HCT116 (cell line): ENCODE measurements at regions not wholly inside any gene's neighbourhood (a gene's known extent, or its start where the extent isn't known, plus 50 kb on each side); places are given as distances from the start of the nearest gene placed in this dataset.

ENCODE experiments used
- ATAC-seq: fragments of 200-7000 bp; cut with Tn5 transposase; 2 replicates; pipeline ENCODE4 v1.9.1; 2020; ENCODE audit warnings: mild to moderate bottlenecking, moderate library complexity
- BruUV-seq: library from RNA; stranded (reverse); fragments of 400-500 nt; replicated peaks from 2 replicates; lab custom pipeline; 2021; lab: Mats Ljungman, UMichigan
- CTCF ChIA-PET: fragments of 300-600 bp; sonication (Branson Sonifier 250); formaldehyde crosslinking; loops from one replicate; lab custom pipeline; 2021; ENCODE audit warnings: antibody characterized with exemption; lab: Charles Lee
- POLR2A ChIA-PET: fragments of 300-600, 350-600 bp; sonication (Branson Sonifier 250); formaldehyde crosslinking; loops from one replicate; lab custom pipeline; 2021; ENCODE audit warnings: antibody characterized with exemption; lab: Charles Lee
- RAD21 ChIA-PET, 2 experiments: fragments of 300-600 bp; sonication (Branson Sonifier 250); formaldehyde crosslinking; loops; one replicate each; lab custom pipeline; 2023; ENCODE audit warnings: low total read pairs in 2 of 2; ENCODE audit not compliant: uncharacterized antibody in 2 of 2, unreplicated experiment in 2 of 2, low non-redundant PET in 1 of 2; lab: Charles Lee
- DNase-seq: peaks from one replicate; pipeline ENCODE4 v3.0.0-alpha.2; 2010; ENCODE audit warnings: low read depth, low spot score
- H2AFZ ChIP-seq: fragments of 200-600 bp; shearing (Covaris generic), sonication (generic); 2 replicates; pipeline ENCODE4 v1.6.1; 2017; ENCODE audit warnings: low read depth, mixed run types, mixed read lengths, antibody characterized with exemption, low read length; ENCODE audit not compliant: poor library complexity, severe bottlenecking
- H3K27ac ChIP-seq: 2 replicates; pipeline ENCODE4 v1.5.1; 2012; ENCODE audit warnings: low read depth, low read length
- H3K27me3 ChIP-seq: fragments of 200-600 bp; sonication (generic); 2 replicates; pipeline ENCODE4 v1.6.1; 2016; ENCODE audit warnings: mixed run types, low read length, mixed read lengths; ENCODE audit not compliant: insufficient read depth
- H3K36me3 ChIP-seq, 2 experiments: fragments of 200-500 bp in 1 of 2; fragments of 200-600 bp in 1 of 2; sonication (Bioruptor generic) in 1 of 2; sonication (generic) in 1 of 2; 2 replicates each; pipeline versions ENCODE4 v1.5.1 to v1.6.1; 2014 to 2016; ENCODE audit warnings: low read length in 2 of 2, inconsistent platforms in 1 of 2, mixed read lengths in 1 of 2, mixed run types in 1 of 2; ENCODE audit not compliant: insufficient read depth in 2 of 2, control insufficient read depth in 1 of 2
- H3K4me1 ChIP-seq, 2 experiments: fragments of 200-600 bp in 1 of 2; sonication (generic) in 1 of 2; 2 replicates each; pipeline versions ENCODE4 v1.5.1 to v1.6.1; 2012 to 2017; ENCODE audit warnings: low read length in 2 of 2, inconsistent platforms in 1 of 2, mild to moderate bottlenecking in 1 of 2, mixed read lengths in 1 of 2, mixed run types in 1 of 2, moderate library complexity in 1 of 2; ENCODE audit not compliant: insufficient read depth in 2 of 2, control insufficient read depth in 1 of 2
- H3K4me2 ChIP-seq: fragments of 200-600 bp; sonication (generic); 2 replicates; pipeline ENCODE4 v1.6.1; 2017; ENCODE audit warnings: mixed run types, low read length, mixed read lengths
- H3K4me3 ChIP-seq, 2 experiments: fragments of 200-600 bp in 1 of 2; sonication (generic) in 1 of 2; replicated peaks in 1 of 2; 2 replicates each; pipeline ENCODE4 v1.5.1; 2011 to 2016; ENCODE audit warnings: low read length in 2 of 2, control low read depth in 1 of 2, low read depth in 1 of 2, mild to moderate bottlenecking in 1 of 2, mixed read lengths in 1 of 2, mixed run types in 1 of 2
- H3K79me2 ChIP-seq: fragments of 200-600 bp; sonication (generic); 2 replicates; pipeline ENCODE4 v1.6.1; 2017; ENCODE audit warnings: mild to moderate bottlenecking, mixed run types, low read length, moderate library complexity, mixed read lengths; ENCODE audit not compliant: insufficient read depth
- H3K9ac ChIP-seq: fragments of 200-600 bp; sonication (generic); 2 replicates; pipeline ENCODE4 v1.6.1; 2016; ENCODE audit warnings: low read length, mixed read lengths
- H3K9me2 ChIP-seq: fragments of 200-600 bp; sonication (generic), shearing (Covaris generic); 2 replicates; pipeline ENCODE4 v1.6.1; 2017; ENCODE audit warnings: mixed run types, mild to moderate bottlenecking, moderate library complexity; ENCODE audit not compliant: insufficient read depth
- H3K9me3 ChIP-seq, 2 experiments: fragments of 200-500 bp in 1 of 2; fragments of 200-600 bp in 1 of 2; sonication (Bioruptor generic) in 1 of 2; sonication (generic) in 1 of 2; 2 replicates each; pipeline ENCODE4 v1.6.1; 2014 to 2017; ENCODE audit warnings: low read length in 2 of 2, mixed read lengths in 2 of 2, inconsistent platforms in 1 of 2, low read depth in 1 of 2, mild to moderate bottlenecking in 1 of 2, mixed run types in 1 of 2, moderate library complexity in 1 of 2; ENCODE audit not compliant: control insufficient read depth in 1 of 2, insufficient read depth in 1 of 2
- H4K20me1 ChIP-seq: fragments of 200-600 bp; sonication (generic), shearing (Covaris generic); 2 replicates; pipeline ENCODE4 v1.6.1; 2017; ENCODE audit warnings: mixed run types, mild to moderate bottlenecking, moderate library complexity; ENCODE audit not compliant: insufficient read depth
- CBX3 ChIP-seq: IDR thresholded peaks from 2 replicates; pipeline ENCODE4 v1.6.1; 2012; ENCODE audit warnings: low read depth
- ELF1 ChIP-seq: IDR thresholded peaks from 2 replicates; pipeline ENCODE4 v1.6.1; 2012; ENCODE audit warnings: low read depth, borderline replicate concordance
- EZH2 ChIP-seq: fragments of 200-600 bp; sonication (generic); IDR thresholded peaks from 2 replicates; pipeline ENCODE4 v1.6.1; 2017; ENCODE audit warnings: antibody characterized with exemption, mixed run types
- EZH2phosphoT487 ChIP-seq: fragments of 200-600 bp; IDR thresholded peaks from 2 replicates; pipeline ENCODE4 v1.6.1; 2018; ENCODE audit warnings: antibody characterized with exemption, borderline replicate concordance
- FOSL1 ChIP-seq: IDR thresholded peaks from 2 replicates; pipeline ENCODE4 v1.6.1; 2012; ENCODE audit warnings: low read depth
- JUND ChIP-seq: IDR thresholded peaks from 2 replicates; pipeline ENCODE4 v1.6.1; 2012
- POLR2A ChIP-seq: IDR thresholded peaks from 2 replicates; pipeline ENCODE4 v1.7.0; 2011; ENCODE audit warnings: borderline replicate concordance; ENCODE audit not compliant: insufficient read depth, insufficient read length; ENCODE audit errors: extremely low read depth
- RAD21 ChIP-seq: IDR thresholded peaks from 2 replicates; pipeline ENCODE4 v1.6.1; 2012; ENCODE audit warnings: low read depth, mild to moderate bottlenecking
- REST ChIP-seq: IDR thresholded peaks from 2 replicates; pipeline ENCODE4 v1.6.1; 2012; ENCODE audit warnings: low read depth
- SIN3A ChIP-seq: IDR thresholded peaks from 2 replicates; pipeline ENCODE4 v1.6.1; 2012; ENCODE audit warnings: low read depth
- SRF ChIP-seq: IDR thresholded peaks from 2 replicates; pipeline ENCODE4 v1.6.1; 2012; ENCODE audit warnings: low read depth
- TCF7L2 ChIP-seq: IDR thresholded peaks from 2 replicates; pipeline ENCODE4 v1.7.0; 2011; ENCODE audit warnings: borderline replicate concordance, inconsistent platforms; ENCODE audit not compliant: insufficient read depth, insufficient read length; ENCODE audit errors: extremely low read depth
- YY1 ChIP-seq: IDR thresholded peaks from 2 replicates; pipeline ENCODE4 v1.6.1; 2011; ENCODE audit warnings: low read length, low read depth, moderate library complexity, mild to moderate bottlenecking; ENCODE audit not compliant: insufficient replicate concordance; ENCODE audit errors: extremely low read depth
- ZFX ChIP-seq: fragments of 450-650 bp; IDR thresholded peaks from 2 replicates; pipeline ENCODE4 v1.6.1; 2017
- ZNF274 ChIP-seq: fragments of 200-500 bp; sonication (Bioruptor generic); IDR thresholded peaks from 2 replicates; pipeline ENCODE4 v1.6.1; 2014; ENCODE audit warnings: mild to moderate bottlenecking, low read depth, low read length, inconsistent platforms
- intact Hi-C: fragments of 100-400 bp; cut with micrococcal nuclease; formaldehyde crosslinking; loops from 2 replicates; pipeline ENCODE4 v1.10.0; 2022
- TF ChIP-seq, protein P1 (sequence below): IDR thresholded peaks from 2 replicates; pipeline ENCODE4 v1.6.1; 2012
- TF ChIP-seq, protein P2 (sequence below), 3 experiments: fragments of 200-600 bp in 1 of 3; sonication (generic) in 1 of 3; IDR thresholded peaks in 2 of 3; conservative IDR thresholded peaks in 1 of 3; 2 replicates each; pipeline ENCODE4 v1.5.1; 2012 to 2017; ENCODE audit warnings: low read depth in 2 of 3, low read length in 2 of 3, antibody characterized with exemption in 1 of 3, borderline replicate concordance in 1 of 3, control low read depth in 1 of 3, mild to moderate bottlenecking in 1 of 3, mixed read lengths in 1 of 3, mixed run types in 1 of 3, moderate library complexity in 1 of 3; ENCODE audit not compliant: insufficient read depth in 1 of 3

- H3K4me1 ChIP-seq = no peaks in the 10 kb centered on the region
- ChIA-PET CTCF (no interaction called here), RAD21 (no interaction called here), POLR2A (no interaction called here)
- no peaks in the 10 kb centered on the region for H3K9me3 ChIP-seq
- H2AFZ ChIP-seq = no peak overlapping the region
- H4K20me1 ChIP-seq = no peaks in the 10 kb centered on the region
- H3K36me3 ChIP-seq = no peaks in the 10 kb centered on the region
- no peak overlapping the region for H3K4me3 ChIP-seq
- ATAC-seq (no peak), DNase-seq (no peak)
- H3K4me2 ChIP-seq = no peak overlapping the region
- no TSS peak for BruUV-seq
- no peaks in the 10 kb centered on the region for H3K9me2 ChIP-seq
- no peaks in the 10 kb centered on the region for H3K79me2 ChIP-seq
- no peaks in the 10 kb centered on the region for H3K27me3 ChIP-seq
- TF ChIP-seq SIN3A = no peak
- no peak for TF ChIP-seq YY1
- TF ChIP-seq POLR2A = no peak
- TF ChIP-seq ZNF274 = no peak
- TF ChIP-seq, protein P1, sequence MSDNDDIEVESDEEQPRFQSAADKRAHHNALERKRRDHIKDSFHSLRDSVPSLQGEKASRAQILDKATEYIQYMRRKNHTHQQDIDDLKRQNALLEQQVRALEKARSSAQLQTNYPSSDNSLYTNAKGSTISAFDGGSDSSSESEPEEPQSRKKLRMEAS = no peak
- TF ChIP-seq, protein P2, sequence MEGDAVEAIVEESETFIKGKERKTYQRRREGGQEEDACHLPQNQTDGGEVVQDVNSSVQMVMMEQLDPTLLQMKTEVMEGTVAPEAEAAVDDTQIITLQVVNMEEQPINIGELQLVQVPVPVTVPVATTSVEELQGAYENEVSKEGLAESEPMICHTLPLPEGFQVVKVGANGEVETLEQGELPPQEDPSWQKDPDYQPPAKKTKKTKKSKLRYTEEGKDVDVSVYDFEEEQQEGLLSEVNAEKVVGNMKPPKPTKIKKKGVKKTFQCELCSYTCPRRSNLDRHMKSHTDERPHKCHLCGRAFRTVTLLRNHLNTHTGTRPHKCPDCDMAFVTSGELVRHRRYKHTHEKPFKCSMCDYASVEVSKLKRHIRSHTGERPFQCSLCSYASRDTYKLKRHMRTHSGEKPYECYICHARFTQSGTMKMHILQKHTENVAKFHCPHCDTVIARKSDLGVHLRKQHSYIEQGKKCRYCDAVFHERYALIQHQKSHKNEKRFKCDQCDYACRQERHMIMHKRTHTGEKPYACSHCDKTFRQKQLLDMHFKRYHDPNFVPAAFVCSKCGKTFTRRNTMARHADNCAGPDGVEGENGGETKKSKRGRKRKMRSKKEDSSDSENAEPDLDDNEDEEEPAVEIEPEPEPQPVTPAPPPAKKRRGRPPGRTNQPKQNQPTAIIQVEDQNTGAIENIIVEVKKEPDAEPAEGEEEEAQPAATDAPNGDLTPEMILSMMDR (IDR thresholded peaks at IDR 0.05 in 2 of 3, conservative IDR thresholded peaks at IDR 0.05 in 1 of 3; ENCODE audit: borderline replicate concordance in 1 of 3, insufficient read depth in 1 of 3, low read depth in 2 of 3, low read length in 2 of 3) = no peak
- no peak for TF ChIP-seq JUND
- no peak for TF ChIP-seq FOSL1
- no peak for TF ChIP-seq TCF7L2
- TF ChIP-seq REST = no peak
- no peak for TF ChIP-seq EZH2phosphoT487
- TF ChIP-seq CBX3 = no peak
- no peak for TF ChIP-seq SRF
- no peak for TF ChIP-seq ELF1
- no peak for TF ChIP-seq EZH2
- TF ChIP-seq ZFX = no peak
- TF ChIP-seq RAD21 = no peak
- TF ChIP-seq, all 23 proteins: peak for 0
- no peak overlapping the region for H3K9ac ChIP-seq
- intact Hi-C loops = no loop called here
- H3K27ac ChIP-seq = no peak overlapping the region
Measured at GRCh38 chr2:83665894-83666293, 793.2 kb downstream of the SUCLG1 start.
